ENCODE measurements at regions not wholly inside any gene's neighbourhood (a gene's known extent, or its start where the extent isn't known, plus 50 kb on each side); places are given as distances from the start of the nearest gene placed in this dataset.

GRCh38 chr18:75895135-75895534 is 467.6 kb upstream of the SMIM21 start:
- intact Hi-C loops (cut with DNase I), result no loop called here
- H3K9me3 ChIP-seq, result no peaks in the 10 kb centered on the region
- no peaks in the 10 kb centered on the region for H3K36me3 ChIP-seq
- H3K27me3 ChIP-seq, result no peaks in the 10 kb centered on the region
- no peak for DNase-seq (ENCODE audit: low spot score in 2 of 2)
- H3K4me1 ChIP-seq, result no peaks in the 10 kb centered on the region
- H3K27ac ChIP-seq, result no peak overlapping the region
- no peak overlapping the region for H3K4me3 ChIP-seq
- TF ChIP-seq CTCF (IDR thresholded peaks at IDR 0.05), result no peak

GRCh38 chr18:75884728-75885127 is 457.2 kb upstream of the SMIM21 start:
- no peaks in the 10 kb centered on the region for H3K4me1 ChIP-seq
- no peaks in the 10 kb centered on the region for H3K27me3 ChIP-seq
- TF ChIP-seq CTCF (IDR thresholded peaks at IDR 0.05), result no peak
- no peaks in the 10 kb centered on the region for H3K36me3 ChIP-seq
- H3K4me3 ChIP-seq, result no peak overlapping the region
- H3K9me3 ChIP-seq, result no peaks in the 10 kb centered on the region
- intact Hi-C loops (cut with DNase I), result no loop called here
- H3K27ac ChIP-seq, result no peak overlapping the region
- DNase-seq (ENCODE audit: low spot score in 2 of 2), result no peak

- Histone ChIP-seq H3K36me3 (no peaks in the 10 kb centered on the region), H3K4me1 (no peaks in the 10 kb centered on the region), H3K4me3 (no peak overlapping the region), H3K9me3 (no peaks in the 10 kb centered on the region), H3K27ac (no peak overlapping the region), H3K27me3 (no peaks in the 10 kb centered on the region)
- no peak for TF ChIP-seq CTCF (IDR thresholded peaks at IDR 0.05)
- no peak for DNase-seq (ENCODE audit: low spot score in 2 of 2)
- intact Hi-C loops (cut with DNase I), result no loop called here
These were observed 453.5 kb upstream of the SMIM21 start for GRCh38 chr18:75880925-75881504.

GRCh38 chr18:75880266-75880665 is 452.8 kb upstream of the SMIM21 start:
- Histone ChIP-seq H3K4me3 (no peak overlapping the region), H3K27ac (no peak overlapping the region), H3K27me3 (no peaks in the 10 kb centered on the region), H3K36me3 (no peaks in the 10 kb centered on the region), H3K4me1 (no peaks in the 10 kb centered on the region), H3K9me3 (no peaks in the 10 kb centered on the region)
- no peak for DNase-seq (ENCODE audit: low spot score in 2 of 2)
- intact Hi-C loops (cut with DNase I), result no loop called here
- no peak for TF ChIP-seq CTCF (IDR thresholded peaks at IDR 0.05)

GRCh38 chr18:75879196-75879595 is 451.7 kb upstream of the SMIM21 start:
- H3K4me3 ChIP-seq, result no peak overlapping the region
- TF ChIP-seq CTCF (IDR thresholded peaks at IDR 0.05), result no peak
- no peak overlapping the region for H3K27ac ChIP-seq
- no peaks in the 10 kb centered on the region for H3K4me1 ChIP-seq
- no peaks in the 10 kb centered on the region for H3K36me3 ChIP-seq
- H3K9me3 ChIP-seq, result no peaks in the 10 kb centered on the region
- H3K27me3 ChIP-seq, result no peaks in the 10 kb centered on the region
- intact Hi-C loops (cut with DNase I), result no loop called here
- DNase-seq (ENCODE audit: low spot score in 2 of 2), result no peak

- no peaks in the 10 kb centered on the region for H3K9me3 ChIP-seq
- no peaks in the 10 kb centered on the region for H3K4me1 ChIP-seq
- H3K27ac ChIP-seq, result no peak overlapping the region
- intact Hi-C loops (cut with DNase I), result no loop called here
- no peak for DNase-seq (ENCODE audit: low spot score in 2 of 2)
- H3K27me3 ChIP-seq, result no peaks in the 10 kb centered on the region
- no peak overlapping the region for H3K4me3 ChIP-seq
- TF ChIP-seq CTCF (IDR thresholded peaks at IDR 0.05), result no peak
- H3K36me3 ChIP-seq, result no peaks in the 10 kb centered on the region
These were observed 448.1 kb upstream of the SMIM21 start for GRCh38 chr18:75875559-75875958.

Data from ascending aorta (tissue), 2 donors.